ENCODE measurements at regions not wholly inside any gene's neighbourhood (a gene's known extent, or its start where the extent isn't known, plus 50 kb on each side); places are given as distances from the start of the nearest gene placed in this dataset.

GRCh38 chr12:125688881-125689280 is 623.6 kb downstream of the AACS start:
- TF ChIP-seq CTCF (IDR thresholded peaks at IDR 0.05) (no peak), POLR2A (IDR thresholded peaks at IDR 0.05) (no peak)

Data from adrenal gland (tissue), 5 donors.